Hindlimb muscle (tissue), 1 donor: ENCODE measurements at regions not wholly inside any gene's neighbourhood (a gene's known extent, or its start where the extent isn't known, plus 50 kb on each side); places are given as distances from the start of the nearest gene placed in this dataset.
"Not testable (repeated sequence)": the region's sequence is repeated elsewhere in the genome, so short reads cannot be mapped to it uniquely, and the experiment has no call there.

Experiments used
- DNase-seq: peaks from one replicate; pipeline ENCODE4 v3.0.0-alpha.2; 2013

GRCh38 chr14:52202151-52202550 is 65.3 kb upstream of the PTGDR start:
- no peak for DNase-seq

GRCh38 chr14:52190337-52190931 is 77.1 kb upstream of the PTGDR start:
- no peak for DNase-seq

- no peak for DNase-seq
These were observed 78.2 kb upstream of the PTGDR start for GRCh38 chr14:52189325-52189724.

- DNase-seq = no peak
These were observed 79.1 kb upstream of the PTGDR start for GRCh38 chr14:52188381-52188780.

- no peak for DNase-seq
These were observed 82.3 kb upstream of the PTGDR start for GRCh38 chr14:52185178-52185577.

- DNase-seq = no peak
These were observed 84.6 kb upstream of the PTGDR start for GRCh38 chr14:52182853-52183252.

- no peak for DNase-seq
These were observed 88.2 kb upstream of the PTGDR start for GRCh38 chr14:52179141-52179790.

GRCh38 chr14:52175982-52176502 is 91.5 kb upstream of the PTGDR start:
- DNase-seq = no peak

GRCh38 chr14:52171932-52172331 is 95.6 kb upstream of the PTGDR start:
- not testable (repeated sequence) for DNase-seq

GRCh38 chr14:52166822-52167221 is 98.0 kb upstream of the NID2 start:
- no peak for DNase-seq

GRCh38 chr14:52155651-52156213 is 86.9 kb upstream of the NID2 start:
- DNase-seq = no peak

GRCh38 chr14:52154992-52155650 is 86.3 kb upstream of the NID2 start:
- DNase-seq = no peak

GRCh38 chr14:52153939-52154338 is 85.1 kb upstream of the NID2 start:
- no peak for DNase-seq

- DNase-seq = no peak
These were observed 81.3 kb upstream of the NID2 start for GRCh38 chr14:52150162-52150561.

- no peak for DNase-seq
These were observed 79.5 kb upstream of the NID2 start for GRCh38 chr14:52148371-52148770.

GRCh38 chr14:52146504-52146903 is 77.6 kb upstream of the NID2 start:
- DNase-seq = no peak

- DNase-seq = not testable (repeated sequence)
These were observed 75.2 kb upstream of the NID2 start for GRCh38 chr14:52144099-52144498.

GRCh38 chr14:52142504-52142903 is 73.6 kb upstream of the NID2 start:
- no peak for DNase-seq

- peak; percentile 92 for DNase-seq
These were observed 62.9 kb upstream of the NID2 start for GRCh38 chr14:52131640-52132320.

- DNase-seq = no peak
These were observed 60.9 kb upstream of the NID2 start for GRCh38 chr14:52129721-52130120.

GRCh38 chr14:52125885-52126284 is 57.0 kb upstream of the NID2 start:
- no peak for DNase-seq

GRCh38 chr14:52124791-52125684 is 56.2 kb upstream of the NID2 start:
- no peak for DNase-seq
